HCT116 (cell line): ENCODE measurements at regions not wholly inside any gene's neighbourhood (a gene's known extent, or its start where the extent isn't known, plus 50 kb on each side); places are given as distances from the start of the nearest gene placed in this dataset.

ENCODE experiments used
- ATAC-seq: fragments of 200-7000 bp; cut with Tn5 transposase; 2 replicates; pipeline ENCODE4 v1.9.1; 2020; ENCODE audit warnings: mild to moderate bottlenecking, moderate library complexity
- BruUV-seq: library from RNA; stranded (reverse); fragments of 400-500 nt; replicated peaks from 2 replicates; lab custom pipeline; 2021; lab: Mats Ljungman, UMichigan
- CTCF ChIA-PET: fragments of 300-600 bp; sonication (Branson Sonifier 250); formaldehyde crosslinking; loops from one replicate; lab custom pipeline; 2021; ENCODE audit warnings: antibody characterized with exemption; lab: Charles Lee
- POLR2A ChIA-PET: fragments of 300-600, 350-600 bp; sonication (Branson Sonifier 250); formaldehyde crosslinking; loops from one replicate; lab custom pipeline; 2021; ENCODE audit warnings: antibody characterized with exemption; lab: Charles Lee
- RAD21 ChIA-PET, 2 experiments: fragments of 300-600 bp; sonication (Branson Sonifier 250); formaldehyde crosslinking; loops; one replicate each; lab custom pipeline; 2023; ENCODE audit warnings: low total read pairs in 2 of 2; ENCODE audit not compliant: uncharacterized antibody in 2 of 2, unreplicated experiment in 2 of 2, low non-redundant PET in 1 of 2; lab: Charles Lee
- DNase-seq: peaks from one replicate; pipeline ENCODE4 v3.0.0-alpha.2; 2010; ENCODE audit warnings: low read depth, low spot score
- H2AFZ ChIP-seq: fragments of 200-600 bp; shearing (Covaris generic), sonication (generic); 2 replicates; pipeline ENCODE4 v1.6.1; 2017; ENCODE audit warnings: low read depth, mixed run types, mixed read lengths, antibody characterized with exemption, low read length; ENCODE audit not compliant: poor library complexity, severe bottlenecking
- H3K27ac ChIP-seq: 2 replicates; pipeline ENCODE4 v1.5.1; 2012; ENCODE audit warnings: low read depth, low read length
- H3K27me3 ChIP-seq: fragments of 200-600 bp; sonication (generic); 2 replicates; pipeline ENCODE4 v1.6.1; 2016; ENCODE audit warnings: mixed run types, low read length, mixed read lengths; ENCODE audit not compliant: insufficient read depth
- H3K36me3 ChIP-seq, 2 experiments: fragments of 200-500 bp in 1 of 2; fragments of 200-600 bp in 1 of 2; sonication (Bioruptor generic) in 1 of 2; sonication (generic) in 1 of 2; 2 replicates each; pipeline versions ENCODE4 v1.5.1 to v1.6.1; 2014 to 2016; ENCODE audit warnings: low read length in 2 of 2, inconsistent platforms in 1 of 2, mixed read lengths in 1 of 2, mixed run types in 1 of 2; ENCODE audit not compliant: insufficient read depth in 2 of 2, control insufficient read depth in 1 of 2
- H3K4me1 ChIP-seq, 2 experiments: fragments of 200-600 bp in 1 of 2; sonication (generic) in 1 of 2; 2 replicates each; pipeline versions ENCODE4 v1.5.1 to v1.6.1; 2012 to 2017; ENCODE audit warnings: low read length in 2 of 2, inconsistent platforms in 1 of 2, mild to moderate bottlenecking in 1 of 2, mixed read lengths in 1 of 2, mixed run types in 1 of 2, moderate library complexity in 1 of 2; ENCODE audit not compliant: insufficient read depth in 2 of 2, control insufficient read depth in 1 of 2
- H3K4me2 ChIP-seq: fragments of 200-600 bp; sonication (generic); 2 replicates; pipeline ENCODE4 v1.6.1; 2017; ENCODE audit warnings: mixed run types, low read length, mixed read lengths
- H3K4me3 ChIP-seq, 2 experiments: fragments of 200-600 bp in 1 of 2; sonication (generic) in 1 of 2; replicated peaks in 1 of 2; 2 replicates each; pipeline ENCODE4 v1.5.1; 2011 to 2016; ENCODE audit warnings: low read length in 2 of 2, control low read depth in 1 of 2, low read depth in 1 of 2, mild to moderate bottlenecking in 1 of 2, mixed read lengths in 1 of 2, mixed run types in 1 of 2
- H3K79me2 ChIP-seq: fragments of 200-600 bp; sonication (generic); 2 replicates; pipeline ENCODE4 v1.6.1; 2017; ENCODE audit warnings: mild to moderate bottlenecking, mixed run types, low read length, moderate library complexity, mixed read lengths; ENCODE audit not compliant: insufficient read depth
- H3K9ac ChIP-seq: fragments of 200-600 bp; sonication (generic); 2 replicates; pipeline ENCODE4 v1.6.1; 2016; ENCODE audit warnings: low read length, mixed read lengths
- H3K9me2 ChIP-seq: fragments of 200-600 bp; sonication (generic), shearing (Covaris generic); 2 replicates; pipeline ENCODE4 v1.6.1; 2017; ENCODE audit warnings: mixed run types, mild to moderate bottlenecking, moderate library complexity; ENCODE audit not compliant: insufficient read depth
- H3K9me3 ChIP-seq, 2 experiments: fragments of 200-500 bp in 1 of 2; fragments of 200-600 bp in 1 of 2; sonication (Bioruptor generic) in 1 of 2; sonication (generic) in 1 of 2; 2 replicates each; pipeline ENCODE4 v1.6.1; 2014 to 2017; ENCODE audit warnings: low read length in 2 of 2, mixed read lengths in 2 of 2, inconsistent platforms in 1 of 2, low read depth in 1 of 2, mild to moderate bottlenecking in 1 of 2, mixed run types in 1 of 2, moderate library complexity in 1 of 2; ENCODE audit not compliant: control insufficient read depth in 1 of 2, insufficient read depth in 1 of 2
- H4K20me1 ChIP-seq: fragments of 200-600 bp; sonication (generic), shearing (Covaris generic); 2 replicates; pipeline ENCODE4 v1.6.1; 2017; ENCODE audit warnings: mixed run types, mild to moderate bottlenecking, moderate library complexity; ENCODE audit not compliant: insufficient read depth
- CBX3 ChIP-seq: IDR thresholded peaks from 2 replicates; pipeline ENCODE4 v1.6.1; 2012; ENCODE audit warnings: low read depth
- EGR1 ChIP-seq: IDR thresholded peaks from 2 replicates; pipeline ENCODE4 v1.6.1; 2012; ENCODE audit warnings: low read depth
- ELF1 ChIP-seq: IDR thresholded peaks from 2 replicates; pipeline ENCODE4 v1.6.1; 2012; ENCODE audit warnings: low read depth, borderline replicate concordance
- EZH2 ChIP-seq: fragments of 200-600 bp; sonication (generic); IDR thresholded peaks from 2 replicates; pipeline ENCODE4 v1.6.1; 2017; ENCODE audit warnings: antibody characterized with exemption, mixed run types
- FOSL1 ChIP-seq: IDR thresholded peaks from 2 replicates; pipeline ENCODE4 v1.6.1; 2012; ENCODE audit warnings: low read depth
- JUND ChIP-seq: IDR thresholded peaks from 2 replicates; pipeline ENCODE4 v1.6.1; 2012
- POLR2A ChIP-seq: IDR thresholded peaks from 2 replicates; pipeline ENCODE4 v1.7.0; 2011; ENCODE audit warnings: borderline replicate concordance; ENCODE audit not compliant: insufficient read depth, insufficient read length; ENCODE audit errors: extremely low read depth
- RAD21 ChIP-seq: IDR thresholded peaks from 2 replicates; pipeline ENCODE4 v1.6.1; 2012; ENCODE audit warnings: low read depth, mild to moderate bottlenecking
- SIN3A ChIP-seq: IDR thresholded peaks from 2 replicates; pipeline ENCODE4 v1.6.1; 2012; ENCODE audit warnings: low read depth
- SRF ChIP-seq: IDR thresholded peaks from 2 replicates; pipeline ENCODE4 v1.6.1; 2012; ENCODE audit warnings: low read depth
- ZFX ChIP-seq: fragments of 450-650 bp; IDR thresholded peaks from 2 replicates; pipeline ENCODE4 v1.6.1; 2017
- intact Hi-C: fragments of 100-400 bp; cut with micrococcal nuclease; formaldehyde crosslinking; loops from 2 replicates; pipeline ENCODE4 v1.10.0; 2022
- TF ChIP-seq, protein P1 (sequence below): IDR thresholded peaks from 2 replicates; pipeline ENCODE4 v1.6.1; 2011; ENCODE audit warnings: mild to moderate bottlenecking, low read length, moderate library complexity; ENCODE audit not compliant: insufficient replicate concordance; ENCODE audit errors: extremely low read depth
- TF ChIP-seq, protein P2 (sequence below): IDR thresholded peaks from 2 replicates; pipeline ENCODE4 v1.6.1; 2012; ENCODE audit warnings: low read depth

DNA sequence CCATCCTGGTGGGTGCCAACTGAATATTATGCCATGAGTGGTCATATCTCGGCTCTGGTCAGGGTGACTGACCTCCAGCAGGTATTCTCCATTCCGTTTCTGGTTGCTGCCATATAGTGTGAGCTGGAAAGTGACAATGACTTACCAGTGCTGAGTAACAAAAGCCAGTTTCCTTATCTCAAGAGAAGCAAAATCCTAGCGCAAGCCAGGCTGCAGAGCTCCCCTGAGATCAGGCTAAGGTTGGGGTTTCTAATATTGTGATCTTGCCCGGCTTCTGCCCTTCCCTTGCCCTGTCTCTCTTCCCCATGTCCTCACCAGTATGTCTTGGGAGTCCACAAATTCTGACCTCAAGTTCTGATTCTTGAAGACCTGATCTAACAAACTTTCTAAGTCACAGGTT lies 271.3 kb upstream of the SPTLC3 start:
- BruUV-seq = no TSS peak
- Histone ChIP-seq H4K20me1 (no peaks in the 10 kb centered on the region), H3K9ac (no peak overlapping the region), H3K79me2 (no peaks in the 10 kb centered on the region)
- ATAC-seq = no peak
- CTCF ChIA-PET = no interaction called here
- TF ChIP-seq, protein P1, sequence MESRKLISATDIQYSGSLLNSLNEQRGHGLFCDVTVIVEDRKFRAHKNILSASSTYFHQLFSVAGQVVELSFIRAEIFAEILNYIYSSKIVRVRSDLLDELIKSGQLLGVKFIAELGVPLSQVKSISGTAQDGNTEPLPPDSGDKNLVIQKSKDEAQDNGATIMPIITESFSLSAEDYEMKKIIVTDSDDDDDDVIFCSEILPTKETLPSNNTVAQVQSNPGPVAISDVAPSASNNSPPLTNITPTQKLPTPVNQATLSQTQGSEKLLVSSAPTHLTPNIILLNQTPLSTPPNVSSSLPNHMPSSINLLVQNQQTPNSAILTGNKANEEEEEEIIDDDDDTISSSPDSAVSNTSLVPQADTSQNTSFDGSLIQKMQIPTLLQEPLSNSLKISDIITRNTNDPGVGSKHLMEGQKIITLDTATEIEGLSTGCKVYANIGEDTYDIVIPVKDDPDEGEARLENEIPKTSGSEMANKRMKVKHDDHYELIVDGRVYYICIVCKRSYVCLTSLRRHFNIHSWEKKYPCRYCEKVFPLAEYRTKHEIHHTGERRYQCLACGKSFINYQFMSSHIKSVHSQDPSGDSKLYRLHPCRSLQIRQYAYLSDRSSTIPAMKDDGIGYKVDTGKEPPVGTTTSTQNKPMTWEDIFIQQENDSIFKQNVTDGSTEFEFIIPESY = no peak
- no peak for TF ChIP-seq POLR2A
- TF ChIP-seq, protein P2, sequence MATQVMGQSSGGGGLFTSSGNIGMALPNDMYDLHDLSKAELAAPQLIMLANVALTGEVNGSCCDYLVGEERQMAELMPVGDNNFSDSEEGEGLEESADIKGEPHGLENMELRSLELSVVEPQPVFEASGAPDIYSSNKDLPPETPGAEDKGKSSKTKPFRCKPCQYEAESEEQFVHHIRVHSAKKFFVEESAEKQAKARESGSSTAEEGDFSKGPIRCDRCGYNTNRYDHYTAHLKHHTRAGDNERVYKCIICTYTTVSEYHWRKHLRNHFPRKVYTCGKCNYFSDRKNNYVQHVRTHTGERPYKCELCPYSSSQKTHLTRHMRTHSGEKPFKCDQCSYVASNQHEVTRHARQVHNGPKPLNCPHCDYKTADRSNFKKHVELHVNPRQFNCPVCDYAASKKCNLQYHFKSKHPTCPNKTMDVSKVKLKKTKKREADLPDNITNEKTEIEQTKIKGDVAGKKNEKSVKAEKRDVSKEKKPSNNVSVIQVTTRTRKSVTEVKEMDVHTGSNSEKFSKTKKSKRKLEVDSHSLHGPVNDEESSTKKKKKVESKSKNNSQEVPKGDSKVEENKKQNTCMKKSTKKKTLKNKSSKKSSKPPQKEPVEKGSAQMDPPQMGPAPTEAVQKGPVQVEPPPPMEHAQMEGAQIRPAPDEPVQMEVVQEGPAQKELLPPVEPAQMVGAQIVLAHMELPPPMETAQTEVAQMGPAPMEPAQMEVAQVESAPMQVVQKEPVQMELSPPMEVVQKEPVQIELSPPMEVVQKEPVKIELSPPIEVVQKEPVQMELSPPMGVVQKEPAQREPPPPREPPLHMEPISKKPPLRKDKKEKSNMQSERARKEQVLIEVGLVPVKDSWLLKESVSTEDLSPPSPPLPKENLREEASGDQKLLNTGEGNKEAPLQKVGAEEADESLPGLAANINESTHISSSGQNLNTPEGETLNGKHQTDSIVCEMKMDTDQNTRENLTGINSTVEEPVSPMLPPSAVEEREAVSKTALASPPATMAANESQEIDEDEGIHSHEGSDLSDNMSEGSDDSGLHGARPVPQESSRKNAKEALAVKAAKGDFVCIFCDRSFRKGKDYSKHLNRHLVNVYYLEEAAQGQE = no peak
- TF ChIP-seq RAD21 = no peak
- TF ChIP-seq JUND = no peak
- TF ChIP-seq EZH2 = no peak
- TF ChIP-seq EGR1 = no peak
- TF ChIP-seq FOSL1 = no peak
- no peak for TF ChIP-seq CBX3
- no peak for TF ChIP-seq ZFX
- no peak for TF ChIP-seq SRF
- TF ChIP-seq SIN3A = no peak
- no peak for TF ChIP-seq ELF1
- TF ChIP-seq, all 23 proteins: peak for 0
- intact Hi-C loops = no loop called here
- Histone ChIP-seq H3K27ac (no peak overlapping the region), H3K4me2 (no peak overlapping the region), H3K9me3 (peaks cover 8 to 31% of the 10 kb centered on the region in 2 experiments; a peak in 3 of 4 replicates), H3K27me3 (no peaks in the 10 kb centered on the region), H3K4me1 (no peaks in the 10 kb centered on the region), H3K9me2 (no peaks in the 10 kb centered on the region), H3K36me3 (no peaks in the 10 kb centered on the region), H3K4me3 (no peak overlapping the region), H2AFZ (no peak overlapping the region)
- ChIA-PET POLR2A (no interaction called here), RAD21 (no interaction called here)
- DNase-seq = no peak
